MV-4-11 (cell line): ENCODE measurements at regions not wholly inside any gene's neighbourhood (a gene's known extent, or its start where the extent isn't known, plus 50 kb on each side); places are given as distances from the start of the nearest gene placed in this dataset.
"Not testable (repeated sequence)": the region's sequence is repeated elsewhere in the genome, so short reads cannot be mapped to it uniquely, and the experiment has no call there.

Source experiments
- DNase-seq: peaks from one replicate; lab custom pipeline; 2025; lab: John Stamatoyannopoulos, UW

- not testable (repeated sequence) for DNase-seq
These were observed 1041.0 kb downstream of the PRIM2 start for GRCh38 chr6:58358452-58358851.

- not testable (repeated sequence) for DNase-seq
These were observed 1048.4 kb downstream of the PRIM2 start for GRCh38 chr6:58365856-58366255.

GRCh38 chr6:58406659-58407058 lies 1089.2 kb downstream of the PRIM2 start:
- not testable (repeated sequence) for DNase-seq

- DNase-seq = no peak
These were observed 1101.9 kb downstream of the PRIM2 start for GRCh38 chr6:58419321-58419720.
